Cardiac fibroblast (primary cell): ENCODE measurements at regions not wholly inside any gene's neighbourhood (a gene's known extent, or its start where the extent isn't known, plus 50 kb on each side); places are given as distances from the start of the nearest gene placed in this dataset.

ENCODE experiments used
- DNase-seq, 2 donors: peaks; one replicate each; pipeline versions ENCODE4 v3.0.0 to v3.0.0-alpha.2; 2010; ENCODE audit warnings: low read depth in 2 of 2
- H3K4me3 ChIP-seq, 2 donors: replicated peaks in 1 of 2; 1 replicate in 1 of 2; 2 replicates in 1 of 2; pipeline ENCODE4 v1.5.1; 2011; ENCODE audit warnings: low read depth in 2 of 2, low read length in 2 of 2, mild to moderate bottlenecking in 2 of 2, moderate library complexity in 1 of 2
- CTCF ChIP-seq: IDR thresholded peaks from one replicate; pipeline ENCODE4 v1.5.1; 2011; ENCODE audit warnings: low read depth, mild to moderate bottlenecking, low read length, inconsistent platforms

GRCh38 chr16:48879223-48880122, 269.5 kb upstream of the N4BP1 start:
- TF ChIP-seq CTCF: no peak
- DNase-seq: no peak
- no peak overlapping the region for H3K4me3 ChIP-seq

GRCh38 chr16:48877946-48878345, 268.0 kb upstream of the N4BP1 start:
- DNase-seq: no peak
- H3K4me3 ChIP-seq: no peak overlapping the region
- TF ChIP-seq CTCF: no peak

- DNase-seq: no peak
- no peak for TF ChIP-seq CTCF
These were observed 260.2 kb upstream of the N4BP1 start for GRCh38 chr16:48870141-48870540.

GRCh38 chr16:48865520-48865919, 255.5 kb upstream of the N4BP1 start:
- DNase-seq: no peak
- no peak overlapping the region for H3K4me3 ChIP-seq
- TF ChIP-seq CTCF: no peak

More at GRCh38 chr16:48870141-48870540, 260.2 kb upstream of the N4BP1 start:
- H3K4me3 ChIP-seq: no peak overlapping the region

- TF ChIP-seq CTCF: no peak
- H3K4me3 ChIP-seq: no peak overlapping the region
- DNase-seq: no peak
These were observed 254.1 kb upstream of the N4BP1 start for GRCh38 chr16:48864055-48864454.

- no peak for DNase-seq
- H3K4me3 ChIP-seq: no peak overlapping the region
- no peak for TF ChIP-seq CTCF
These were observed 252.1 kb upstream of the N4BP1 start for GRCh38 chr16:48862087-48862532.
